ENCODE measurements at regions not wholly inside any gene's neighbourhood (a gene's known extent, or its start where the extent isn't known, plus 50 kb on each side); places are given as distances from the start of the nearest gene placed in this dataset.

DNA sequence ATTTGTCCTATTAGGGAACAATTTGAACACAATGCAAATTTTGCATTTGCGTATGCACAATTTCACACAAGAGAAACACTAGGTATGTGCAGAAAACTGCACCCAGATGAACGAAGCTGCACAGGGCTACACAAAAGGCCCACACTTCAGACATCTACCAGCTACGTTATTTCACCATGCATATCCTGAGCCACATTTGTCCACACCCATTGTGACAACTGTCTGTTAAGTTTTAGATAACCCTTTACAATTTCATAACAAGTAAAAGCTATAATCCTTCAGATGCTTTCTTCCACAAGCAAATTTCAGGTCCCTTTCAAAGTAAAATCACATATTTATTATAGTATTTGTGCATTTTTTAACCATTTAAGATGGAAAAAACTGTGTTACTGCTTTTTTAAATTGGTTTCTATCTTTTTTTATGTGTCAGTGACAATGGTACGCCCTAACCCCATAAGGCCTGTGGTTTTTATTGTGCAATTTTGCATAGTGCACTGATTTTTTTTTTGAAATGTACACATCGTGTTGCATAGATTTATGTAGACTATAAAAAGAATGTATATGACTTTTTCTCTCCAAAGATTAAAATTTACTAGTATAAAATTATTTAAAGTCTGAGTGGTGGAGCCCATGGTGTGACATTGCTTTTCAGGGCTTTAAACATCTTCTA is 87.8 kb upstream of the BTG1 start:
- TF ChIP-seq, protein P1, sequence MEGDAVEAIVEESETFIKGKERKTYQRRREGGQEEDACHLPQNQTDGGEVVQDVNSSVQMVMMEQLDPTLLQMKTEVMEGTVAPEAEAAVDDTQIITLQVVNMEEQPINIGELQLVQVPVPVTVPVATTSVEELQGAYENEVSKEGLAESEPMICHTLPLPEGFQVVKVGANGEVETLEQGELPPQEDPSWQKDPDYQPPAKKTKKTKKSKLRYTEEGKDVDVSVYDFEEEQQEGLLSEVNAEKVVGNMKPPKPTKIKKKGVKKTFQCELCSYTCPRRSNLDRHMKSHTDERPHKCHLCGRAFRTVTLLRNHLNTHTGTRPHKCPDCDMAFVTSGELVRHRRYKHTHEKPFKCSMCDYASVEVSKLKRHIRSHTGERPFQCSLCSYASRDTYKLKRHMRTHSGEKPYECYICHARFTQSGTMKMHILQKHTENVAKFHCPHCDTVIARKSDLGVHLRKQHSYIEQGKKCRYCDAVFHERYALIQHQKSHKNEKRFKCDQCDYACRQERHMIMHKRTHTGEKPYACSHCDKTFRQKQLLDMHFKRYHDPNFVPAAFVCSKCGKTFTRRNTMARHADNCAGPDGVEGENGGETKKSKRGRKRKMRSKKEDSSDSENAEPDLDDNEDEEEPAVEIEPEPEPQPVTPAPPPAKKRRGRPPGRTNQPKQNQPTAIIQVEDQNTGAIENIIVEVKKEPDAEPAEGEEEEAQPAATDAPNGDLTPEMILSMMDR (conservative IDR thresholded peaks at IDR 0.05), result no peak
- TF ChIP-seq EZH2 (IDR thresholded peaks at IDR 0.05; ENCODE audit: low read depth), result no peak
